HepG2 (cell line): ENCODE measurements at regions not wholly inside any gene's neighbourhood (a gene's known extent, or its start where the extent isn't known, plus 50 kb on each side); places are given as distances from the start of the nearest gene placed in this dataset.

Experiments used
- CC2D1A ChIP-seq: sonication (generic); formaldehyde crosslinking; IDR thresholded peaks from 2 replicates; pipeline ENCODE4 v1.8.1; 2023; ENCODE audit warnings: mild to moderate bottlenecking, missing genetic modification reagents
- GLMP ChIP-seq: sonication (generic); formaldehyde crosslinking; IDR thresholded peaks from 2 replicates; pipeline ENCODE4 v1.9.0; 2021; ENCODE audit warnings: missing genetic modification reagents, mild to moderate bottlenecking, borderline replicate concordance
- HNRNPH1 ChIP-seq: fragments of 200-400 bp; formaldehyde crosslinking; optimal IDR thresholded peaks from 2 replicates; pipeline ENCODE3; 2017; ENCODE audit warnings: mild to moderate bottlenecking, low read depth, low read length
- NONO ChIP-seq, 2 experiments: fragments of 450-650 bp in 1 of 2; sonication (generic) in 1 of 2; formaldehyde crosslinking in 1 of 2; IDR thresholded peaks in 1 of 2; conservative IDR thresholded peaks in 1 of 2; 2 replicates each; pipeline versions ENCODE4 v1.6.1 to v1.8.0; 2017 to 2022; ENCODE audit warnings: mild to moderate bottlenecking in 1 of 2, missing genetic modification reagents in 1 of 2, moderate library complexity in 1 of 2
- PHB2 ChIP-seq: fragments of 450-650 bp; IDR thresholded peaks from 2 replicates; pipeline ENCODE4 v1.6.1; 2018; ENCODE audit not compliant: partially characterized antibody
- TAF15 ChIP-seq: fragments of 200-400 bp; formaldehyde crosslinking; IDR thresholded peaks from one replicate; pipeline ENCODE4 v1.6.1; 2018; ENCODE audit warnings: mild to moderate bottlenecking, low read depth, low read length; ENCODE audit not compliant: poor library complexity, severe bottlenecking
- THAP8 ChIP-seq: sonication (generic); formaldehyde crosslinking; IDR thresholded peaks from 2 replicates; pipeline ENCODE4 v1.5.1; 2020; ENCODE audit warnings: missing genetic modification reagents, mild to moderate bottlenecking, borderline replicate concordance
- TOPORS ChIP-seq: sonication (generic); formaldehyde crosslinking; IDR thresholded peaks from 2 replicates; pipeline ENCODE4 v1.8.0; 2023; ENCODE audit warnings: mild to moderate bottlenecking, missing genetic modification reagents
- ZBTB34 ChIP-seq: sonication (generic); formaldehyde crosslinking; IDR thresholded peaks from 2 replicates; pipeline ENCODE4 v1.8.0; 2022; ENCODE audit warnings: mild to moderate bottlenecking, missing genetic modification reagents
- ZNF292 ChIP-seq: sonication (generic); formaldehyde crosslinking; IDR thresholded peaks from 2 replicates; pipeline ENCODE4 v1.8.1; 2022; ENCODE audit warnings: mild to moderate bottlenecking, low read depth, missing genetic modification reagents, borderline replicate concordance
- ZNF639 ChIP-seq: conservative IDR thresholded peaks from 2 replicates; pipeline ENCODE4 v1.6.1; 2018; ENCODE audit warnings: missing genetic modification reagents

- TF ChIP-seq THAP8 (CRISPR knock-in tag) (no peak), PHB2 (no peak), NONO (IDR thresholded peaks at IDR 0.05) (no peak), NONO (CRISPR knock-in tag; conservative IDR thresholded peaks at IDR 0.05) (no peak), ZNF292 (CRISPR knock-in tag) (no peak), TAF15 (no peak), ZNF639 (no peak), CC2D1A (CRISPR knock-in tag) (no peak), TOPORS (CRISPR knock-in tag) (no peak), HNRNPH1 (no peak), ZBTB34 (no peak), GLMP (CRISPR knock-in tag) (no peak)
Measured at GRCh38 chr5:54852007-54852406, 133.4 kb downstream of the ESM1 start (continued).
